ENCODE measurements at regions not wholly inside any gene's neighbourhood (a gene's known extent, or its start where the extent isn't known, plus 50 kb on each side); places are given as distances from the start of the nearest gene placed in this dataset.

- TF ChIP-seq CTCF (IDR thresholded peaks at IDR 0.05) (no peak), POLR2A (IDR thresholded peaks at IDR 0.05) (no peak)
These were observed 71.4 kb downstream of the RGS12 start for GRCh38 chr4:3364199-3364598.
